GM18508 (cell line): ENCODE measurements at regions not wholly inside any gene's neighbourhood (a gene's known extent, or its start where the extent isn't known, plus 50 kb on each side); places are given as distances from the start of the nearest gene placed in this dataset.

ENCODE experiments used
- ATAC-seq: cut with Tn5 transposase; IDR thresholded peaks from one replicate; pipeline ENCODE4 v1.9.1; 2021; ENCODE audit warnings: moderate number of reproducible peaks; ENCODE audit not compliant: insufficient read depth, unreplicated experiment

- no peak for ATAC-seq
Observed at GRCh38 chr4:126958482-126958881, 674.3 kb upstream of the INTU start.

- ATAC-seq = no peak
Observed at GRCh38 chr4:126959056-126959745, 673.6 kb upstream of the INTU start.

- ATAC-seq = no peak
Observed at GRCh38 chr4:126960760-126961159, 672.0 kb upstream of the INTU start.

GRCh38 chr4:126961661-126962060 lies 671.1 kb upstream of the INTU start:
- ATAC-seq = no peak

GRCh38 chr4:126965877-126966276 lies 666.9 kb upstream of the INTU start:
- no peak for ATAC-seq

GRCh38 chr4:126969360-126970235 lies 663.2 kb upstream of the INTU start:
- ATAC-seq = no peak

GRCh38 chr4:126973201-126973600 lies 659.6 kb upstream of the INTU start:
- ATAC-seq = no peak

- ATAC-seq = no peak
Observed at GRCh38 chr4:126976850-126977632, 655.7 kb upstream of the INTU start.

- ATAC-seq = no peak
Observed at GRCh38 chr4:126986005-126986404, 646.8 kb upstream of the INTU start.

- ATAC-seq = no peak
Observed at GRCh38 chr4:126986828-126987227, 645.9 kb upstream of the INTU start.

- no peak for ATAC-seq
Observed at GRCh38 chr4:126991965-126992364, 640.8 kb upstream of the INTU start.

GRCh38 chr4:126992910-126993309 lies 639.8 kb upstream of the INTU start:
- ATAC-seq = no peak

GRCh38 chr4:126993351-126993750 lies 639.4 kb upstream of the INTU start:
- no peak for ATAC-seq

GRCh38 chr4:126995235-126995634 lies 637.5 kb upstream of the INTU start:
- ATAC-seq = no peak

- no peak for ATAC-seq
Observed at GRCh38 chr4:127000110-127000509, 632.6 kb upstream of the INTU start.

GRCh38 chr4:127000846-127001245 lies 631.9 kb upstream of the INTU start:
- ATAC-seq = no peak

GRCh38 chr4:127001933-127002332 lies 630.8 kb upstream of the INTU start:
- no peak for ATAC-seq

- no peak for ATAC-seq
Observed at GRCh38 chr4:127006446-127006877, 626.3 kb upstream of the INTU start.

- ATAC-seq = no peak
Observed at GRCh38 chr4:127007305-127007704, 625.5 kb upstream of the INTU start.

- ATAC-seq = no peak
Observed at GRCh38 chr4:127012549-127012948, 620.2 kb upstream of the INTU start.

- ATAC-seq = no peak
Observed at GRCh38 chr4:127015667-127016117, 617.1 kb upstream of the INTU start.
